Stimulated activated naive B cell treated with anti-CD40 and anti-IgM and Interleukin-4, amounts not matched to agents 10 μg/mL and 1 μg/mL and 100 μg/mL, for 72 hours (primary cell): ENCODE measurements at regions not wholly inside any gene's neighbourhood (a gene's known extent, or its start where the extent isn't known, plus 50 kb on each side); places are given as distances from the start of the nearest gene placed in this dataset.
A peak's percentile ranks its signal among the peaks of the same experiment; 100 is the strongest.
"Not testable (repeated sequence)": the region's sequence is repeated elsewhere in the genome, so short reads cannot be mapped to it uniquely, and the experiment has no call there.

Source experiments
- ATAC-seq, 2 donors: fragments of 150-1000 bp; cut with Tn5 transposase; replicated peaks; 2 replicates each; pipeline ENCODE4 v1.10.0; 2021; ENCODE audit warnings: moderate library complexity in 1 of 2
- DNase-seq: peaks from one replicate; pipeline ENCODE4 v3.0.0; 2021
- H3K27ac Mint-ChIP-seq: one replicate; pipeline ENCODE4 v1.8.0; 2022; ENCODE audit warnings: mild to moderate bottlenecking, mixed read lengths
- H3K27me3 Mint-ChIP-seq, 2 donors: one replicate each; pipeline ENCODE4 v1.8.0; 2022; ENCODE audit warnings: mixed read lengths in 2 of 2
- H3K36me3 Mint-ChIP-seq, 2 donors: one replicate each; pipeline ENCODE4 v1.8.0; 2022; ENCODE audit warnings: mixed read lengths in 2 of 2, mild to moderate bottlenecking in 1 of 2
- H3K4me1 Mint-ChIP-seq, 2 donors: one replicate each; pipeline ENCODE4 v1.8.0; 2022; ENCODE audit warnings: mixed read lengths in 2 of 2, mild to moderate bottlenecking in 1 of 2
- H3K4me3 Mint-ChIP-seq, 2 donors: one replicate each; pipeline ENCODE4 v1.8.0; 2022; ENCODE audit warnings: mild to moderate bottlenecking in 2 of 2, mixed read lengths in 2 of 2, moderate library complexity in 1 of 2
- H3K9me3 Mint-ChIP-seq, 2 donors: one replicate each; pipeline ENCODE4 v1.8.0; 2022; ENCODE audit warnings: mixed read lengths in 2 of 2, mild to moderate bottlenecking in 1 of 2

GRCh38 chr12:63025116-63025515, 90.2 kb upstream of the PPM1H start:
- H3K36me3 Mint-ChIP-seq = no peaks in the 10 kb centered on the region
- no peaks in the 10 kb centered on the region for H3K9me3 Mint-ChIP-seq
- ATAC-seq (no peak), DNase-seq (no peak)
- H3K27me3 Mint-ChIP-seq = peaks cover 0 to 4% of the 10 kb centered on the region in 2 donors
- peaks cover 5 to 6% of the 10 kb centered on the region in 2 donors for H3K4me1 Mint-ChIP-seq
- H3K27ac Mint-ChIP-seq = no peak overlapping the region
- H3K4me3 Mint-ChIP-seq = no peak overlapping the region

GRCh38 chr12:63023926-63024325, 89.0 kb upstream of the PPM1H start:
- Mint-ChIP-seq H3K9me3 (no peaks in the 10 kb centered on the region), H3K27me3 (peaks cover 0 to 4% of the 10 kb centered on the region in 2 donors), H3K4me1 (peaks cover 5 to 6% of the 10 kb centered on the region in 2 donors), H3K27ac (no peak overlapping the region), H3K36me3 (no peaks in the 10 kb centered on the region), H3K4me3 (no peak overlapping the region)
- DNase-seq = no peak
- no peak for ATAC-seq

GRCh38 chr12:63021116-63021515, 86.2 kb upstream of the PPM1H start:
- peaks cover 0 to 1% of the 10 kb centered on the region in 2 donors for H3K27me3 Mint-ChIP-seq
- H3K4me3 Mint-ChIP-seq = no peak overlapping the region
- H3K9me3 Mint-ChIP-seq = no peaks in the 10 kb centered on the region
- H3K36me3 Mint-ChIP-seq = no peaks in the 10 kb centered on the region
- ATAC-seq (peak; percentile 14 to 33), DNase-seq (no peak)
- peaks cover 5 to 6% of the 10 kb centered on the region in 2 donors for H3K4me1 Mint-ChIP-seq
- no peak overlapping the region for H3K27ac Mint-ChIP-seq

- no peak overlapping the region for H3K4me3 Mint-ChIP-seq
- no peak for ATAC-seq
- no peak overlapping the region for H3K27ac Mint-ChIP-seq
- no peak for DNase-seq
- no peaks in the 10 kb centered on the region for H3K36me3 Mint-ChIP-seq
- H3K9me3 Mint-ChIP-seq = no peaks in the 10 kb centered on the region
- peaks cover 5 to 6% of the 10 kb centered on the region in 2 donors for H3K4me1 Mint-ChIP-seq
- H3K27me3 Mint-ChIP-seq = no peaks in the 10 kb centered on the region
Measured at GRCh38 chr12:63020269-63020668, 85.3 kb upstream of the PPM1H start.

GRCh38 chr12:63018273-63018672, 83.3 kb upstream of the PPM1H start:
- no peak overlapping the region for H3K4me3 Mint-ChIP-seq
- H3K27ac Mint-ChIP-seq = no peak overlapping the region
- peaks cover 5 to 6% of the 10 kb centered on the region in 2 donors for H3K4me1 Mint-ChIP-seq
- DNase-seq = no peak
- no peaks in the 10 kb centered on the region for H3K9me3 Mint-ChIP-seq
- H3K27me3 Mint-ChIP-seq = no peaks in the 10 kb centered on the region
- H3K36me3 Mint-ChIP-seq = no peaks in the 10 kb centered on the region
- ATAC-seq = no peak

- Mint-ChIP-seq H3K27ac (no peak overlapping the region), H3K4me1 (no peaks in the 10 kb centered on the region), H3K27me3 (peaks cover 0 to 4% of the 10 kb centered on the region in 2 donors), H3K36me3 (no peaks in the 10 kb centered on the region), H3K4me3 (no peak overlapping the region), H3K9me3 (peaks cover 0 to 1% of the 10 kb centered on the region in 2 donors)
- no peak for DNase-seq
- ATAC-seq = no peak
Measured at GRCh38 chr12:63013302-63013701, 78.4 kb upstream of the PPM1H start.

GRCh38 chr12:63010698-63011097, 75.7 kb upstream of the PPM1H start:
- Mint-ChIP-seq H3K9me3 (peaks cover 0 to 1% of the 10 kb centered on the region in 2 donors), H3K27ac (no peak overlapping the region), H3K36me3 (no peaks in the 10 kb centered on the region), H3K4me3 (no peak overlapping the region), H3K27me3 (peaks cover 0 to 4% of the 10 kb centered on the region in 2 donors), H3K4me1 (no peaks in the 10 kb centered on the region)
- DNase-seq (no peak), ATAC-seq (no peak)

- peaks cover 0 to 1% of the 10 kb centered on the region in 2 donors for H3K9me3 Mint-ChIP-seq
- no peaks in the 10 kb centered on the region for H3K4me1 Mint-ChIP-seq
- peaks cover 0 to 4% of the 10 kb centered on the region in 2 donors for H3K27me3 Mint-ChIP-seq
- no peaks in the 10 kb centered on the region for H3K36me3 Mint-ChIP-seq
- ATAC-seq (no peak), DNase-seq (no peak)
- H3K27ac Mint-ChIP-seq = no peak overlapping the region
- H3K4me3 Mint-ChIP-seq = no peak overlapping the region
Measured at GRCh38 chr12:63008372-63008771, 73.4 kb upstream of the PPM1H start.

- Mint-ChIP-seq H3K36me3 (no peaks in the 10 kb centered on the region), H3K4me3 (no peak overlapping the region), H3K27me3 (peaks cover 0 to 4% of the 10 kb centered on the region in 2 donors), H3K4me1 (no peaks in the 10 kb centered on the region), H3K27ac (no peak overlapping the region), H3K9me3 (peaks cover 0 to 1% of the 10 kb centered on the region in 2 donors)
- no peak for ATAC-seq
- no peak for DNase-seq
Measured at GRCh38 chr12:63007726-63008125, 72.8 kb upstream of the PPM1H start.

- H3K4me3 Mint-ChIP-seq = no peak overlapping the region
- H3K36me3 Mint-ChIP-seq = no peaks in the 10 kb centered on the region
- H3K9me3 Mint-ChIP-seq = peaks cover 3 to 6% of the 10 kb centered on the region in 2 donors
- H3K27me3 Mint-ChIP-seq = peaks cover 0 to 4% of the 10 kb centered on the region in 2 donors
- no peak for DNase-seq
- no peaks in the 10 kb centered on the region for H3K4me1 Mint-ChIP-seq
- H3K27ac Mint-ChIP-seq = no peak overlapping the region
- ATAC-seq = no peak
Measured at GRCh38 chr12:63006536-63006935, 71.6 kb upstream of the PPM1H start.

- no peak overlapping the region for H3K4me3 Mint-ChIP-seq
- peaks cover 4 to 5% of the 10 kb centered on the region in 2 donors for H3K27me3 Mint-ChIP-seq
- H3K27ac Mint-ChIP-seq = no peak overlapping the region
- DNase-seq (no peak), ATAC-seq (no peak)
- peaks cover 3 to 6% of the 10 kb centered on the region in 2 donors for H3K9me3 Mint-ChIP-seq
- H3K4me1 Mint-ChIP-seq = no peaks in the 10 kb centered on the region
- no peaks in the 10 kb centered on the region for H3K36me3 Mint-ChIP-seq
Measured at GRCh38 chr12:63005382-63005781, 70.4 kb upstream of the PPM1H start.

GRCh38 chr12:63003223-63003819, 68.4 kb upstream of the PPM1H start:
- Mint-ChIP-seq H3K27ac (no peak overlapping the region), H3K9me3 (peaks cover 3 to 6% of the 10 kb centered on the region in 2 donors), H3K27me3 (peaks cover 9 to 13% of the 10 kb centered on the region in 2 donors), H3K4me3 (no peak overlapping the region), H3K36me3 (no peaks in the 10 kb centered on the region), H3K4me1 (no peaks in the 10 kb centered on the region)
- DNase-seq = no peak
- no peak for ATAC-seq

GRCh38 chr12:63002059-63002458, 67.1 kb upstream of the PPM1H start:
- not testable (repeated sequence) for H3K4me1 Mint-ChIP-seq, H3K4me3 Mint-ChIP-seq, DNase-seq, ATAC-seq, H3K27ac Mint-ChIP-seq, H3K36me3 Mint-ChIP-seq, H3K9me3 Mint-ChIP-seq
- peaks cover 10 to 15% of the 10 kb centered on the region in 2 donors for H3K27me3 Mint-ChIP-seq

- no peaks in the 10 kb centered on the region for H3K4me1 Mint-ChIP-seq
- peaks cover 10 to 15% of the 10 kb centered on the region in 2 donors for H3K27me3 Mint-ChIP-seq
- H3K4me3 Mint-ChIP-seq = no peak overlapping the region
- peaks cover 3 to 6% of the 10 kb centered on the region in 2 donors for H3K9me3 Mint-ChIP-seq
- H3K36me3 Mint-ChIP-seq = no peaks in the 10 kb centered on the region
- no peak overlapping the region for H3K27ac Mint-ChIP-seq
- no peak for ATAC-seq
- no peak for DNase-seq
Measured at GRCh38 chr12:62998454-62998853, 63.5 kb upstream of the PPM1H start.

- DNase-seq (no peak), ATAC-seq (no peak)
- no peaks in the 10 kb centered on the region for H3K36me3 Mint-ChIP-seq
- peaks cover 10 to 17% of the 10 kb centered on the region in 2 donors for H3K27me3 Mint-ChIP-seq
- no peak overlapping the region for H3K27ac Mint-ChIP-seq
- no peak overlapping the region for H3K4me3 Mint-ChIP-seq
- no peaks in the 10 kb centered on the region for H3K4me1 Mint-ChIP-seq
- H3K9me3 Mint-ChIP-seq = peaks cover 5% of the 10 kb centered on the region in 2 donors
Measured at GRCh38 chr12:62995097-62995496, 60.1 kb upstream of the PPM1H start.
